GM19351 (cell line): ENCODE measurements at regions not wholly inside any gene's neighbourhood (a gene's known extent, or its start where the extent isn't known, plus 50 kb on each side); places are given as distances from the start of the nearest gene placed in this dataset.
"Not testable (repeated sequence)": the region's sequence is repeated elsewhere in the genome, so short reads cannot be mapped to it uniquely, and the experiment has no call there.

Source experiments
- ATAC-seq: cut with Tn5 transposase; IDR thresholded peaks from one replicate; pipeline ENCODE4 v1.9.1; 2021; ENCODE audit warnings: mild to moderate bottlenecking, moderate library complexity; ENCODE audit not compliant: unreplicated experiment

- ATAC-seq = no peak
Measured at GRCh38 chr12:41697161-41697560, 447.5 kb downstream of the GXYLT1 start.

GRCh38 chr12:41684997-41685396 is 459.7 kb downstream of the GXYLT1 start:
- ATAC-seq = no peak

GRCh38 chr12:41683513-41684240 is 461.0 kb downstream of the GXYLT1 start:
- no peak for ATAC-seq

GRCh38 chr12:41683023-41683422 is 461.7 kb downstream of the GXYLT1 start:
- ATAC-seq = peak; percentile 73

- ATAC-seq = no peak
Measured at GRCh38 chr12:41681898-41682297, 462.8 kb downstream of the GXYLT1 start.

GRCh38 chr12:41680155-41680554 is 464.5 kb downstream of the GXYLT1 start:
- ATAC-seq = no peak

- ATAC-seq = no peak
Measured at GRCh38 chr12:41663598-41664265, 475.6 kb downstream of the PDZRN4 start.

GRCh38 chr12:41661141-41661765 is 473.1 kb downstream of the PDZRN4 start:
- ATAC-seq = no peak

GRCh38 chr12:41656454-41656853 is 468.3 kb downstream of the PDZRN4 start:
- no peak for ATAC-seq

- no peak for ATAC-seq
Measured at GRCh38 chr12:41653386-41654326, 465.5 kb downstream of the PDZRN4 start.

GRCh38 chr12:41652981-41653380 is 464.9 kb downstream of the PDZRN4 start:
- ATAC-seq = no peak

GRCh38 chr12:41645624-41646023 is 457.5 kb downstream of the PDZRN4 start:
- no peak for ATAC-seq

GRCh38 chr12:41642808-41643207 is 454.7 kb downstream of the PDZRN4 start:
- not testable (repeated sequence) for ATAC-seq

GRCh38 chr12:41636653-41637052 is 448.5 kb downstream of the PDZRN4 start:
- ATAC-seq = no peak

- no peak for ATAC-seq
Measured at GRCh38 chr12:41635626-41636364, 447.7 kb downstream of the PDZRN4 start.

GRCh38 chr12:41634091-41634490 is 446.0 kb downstream of the PDZRN4 start:
- ATAC-seq = no peak

GRCh38 chr12:41629611-41630010 is 441.5 kb downstream of the PDZRN4 start:
- ATAC-seq = no peak

- no peak for ATAC-seq
Measured at GRCh38 chr12:41627476-41627875, 439.4 kb downstream of the PDZRN4 start.

GRCh38 chr12:41624571-41624970 is 436.5 kb downstream of the PDZRN4 start:
- no peak for ATAC-seq
